IMR-90 (cell line): ENCODE measurements at regions not wholly inside any gene's neighbourhood (a gene's known extent, or its start where the extent isn't known, plus 50 kb on each side); places are given as distances from the start of the nearest gene placed in this dataset.

Experiments used
- CTCF ChIP-seq: conservative IDR thresholded peaks from 2 replicates; pipeline ENCODE4 v1.5.1; 2012; ENCODE audit warnings: mild to moderate bottlenecking, low read depth, low read length, improper control_type of control experiment
- ELK1 ChIP-seq: fragments of 150-350 bp; IDR thresholded peaks from 2 replicates; pipeline ENCODE4 v1.6.1; 2016; ENCODE audit warnings: low read depth, mild to moderate bottlenecking, low read length, moderate library complexity, borderline replicate concordance
- FOS ChIP-seq: fragments of 150-350 bp; IDR thresholded peaks from 2 replicates; pipeline ENCODE4 v1.6.1; 2016; ENCODE audit warnings: low read depth, low read length
- MAFK ChIP-seq: IDR thresholded peaks from 2 replicates; pipeline ENCODE4 v1.6.1; 2012; ENCODE audit warnings: low read depth, low read length, improper control_type of control experiment
- MAZ ChIP-seq: IDR thresholded peaks from 2 replicates; pipeline ENCODE4 v1.6.1; 2012; ENCODE audit warnings: low read depth, mild to moderate bottlenecking, low read length, improper control_type of control experiment, moderate library complexity, borderline replicate concordance
- POLR2A ChIP-seq: IDR thresholded peaks from 2 replicates; pipeline ENCODE4 v1.6.1; 2012; ENCODE audit warnings: mild to moderate bottlenecking, low read depth, low read length
- RAD21 ChIP-seq: IDR thresholded peaks from 2 replicates; pipeline ENCODE4 v1.6.1; 2012; ENCODE audit warnings: low read length, improper control_type of control experiment
- RCOR1 ChIP-seq: IDR thresholded peaks from 2 replicates; pipeline ENCODE4 v1.6.1; 2012; ENCODE audit warnings: mild to moderate bottlenecking, low read length, improper control_type of control experiment; ENCODE audit not compliant: insufficient replicate concordance
- USF2 ChIP-seq: fragments of 150-350 bp; IDR thresholded peaks from 2 replicates; pipeline ENCODE4 v1.6.1; 2017; ENCODE audit warnings: mild to moderate bottlenecking, antibody characterized with exemption, low read length, low read depth

GRCh38 chr11:15485432-15485831 lies 370.7 kb downstream of the INSC start:
- no peak for TF ChIP-seq POLR2A
- no peak for TF ChIP-seq CTCF
- TF ChIP-seq MAZ: no peak
- TF ChIP-seq ELK1: no peak
- no peak for TF ChIP-seq USF2
- TF ChIP-seq MAFK: no peak
- TF ChIP-seq FOS: no peak
- no peak for TF ChIP-seq RAD21
- TF ChIP-seq RCOR1: no peak
